ENCODE measurements at regions not wholly inside any gene's neighbourhood (a gene's known extent, or its start where the extent isn't known, plus 50 kb on each side); places are given as distances from the start of the nearest gene placed in this dataset.
"Not testable (repeated sequence)": the region's sequence is repeated elsewhere in the genome, so short reads cannot be mapped to it uniquely, and the experiment has no call there.

- H3K9ac ChIP-seq (ENCODE audit: low read length), result no peak overlapping the region
- H3K27me3 ChIP-seq (ENCODE audit: control insufficient read depth, insufficient read depth, low read length), result no peaks in the 10 kb centered on the region
- H3K27ac ChIP-seq (ENCODE audit: low read depth, low read length), result no peak overlapping the region
- H3K4me3 ChIP-seq (ENCODE audit: low read length), result no peak overlapping the region
- no peaks in the 10 kb centered on the region for H3K36me3 ChIP-seq (ENCODE audit: control insufficient read depth, insufficient read depth, low read length)
- H3K4me1 ChIP-seq (ENCODE audit: control insufficient read depth, insufficient read depth, low read length), result no peaks in the 10 kb centered on the region
Observed at GRCh38 chr11:39651857-39652461, 1807.5 kb downstream of the LRRC4C start.

- H3K9ac ChIP-seq (ENCODE audit: low read length), result no peak overlapping the region
- no peak overlapping the region for H3K27ac ChIP-seq (ENCODE audit: low read depth, low read length)
- no peaks in the 10 kb centered on the region for H3K4me1 ChIP-seq (ENCODE audit: control insufficient read depth, insufficient read depth, low read length)
- no peaks in the 10 kb centered on the region for H3K36me3 ChIP-seq (ENCODE audit: control insufficient read depth, insufficient read depth, low read length)
- no peaks in the 10 kb centered on the region for H3K27me3 ChIP-seq (ENCODE audit: control insufficient read depth, insufficient read depth, low read length)
- no peak overlapping the region for H3K4me3 ChIP-seq (ENCODE audit: low read length)
Observed at GRCh38 chr11:39641751-39642150, 1817.7 kb downstream of the LRRC4C start.

GRCh38 chr11:39630365-39630764 lies 1829.1 kb downstream of the LRRC4C start:
- H3K4me1 ChIP-seq (ENCODE audit: control insufficient read depth, insufficient read depth, low read length), result no peaks in the 10 kb centered on the region
- no peak overlapping the region for H3K9ac ChIP-seq (ENCODE audit: low read length)
- no peaks in the 10 kb centered on the region for H3K27me3 ChIP-seq (ENCODE audit: control insufficient read depth, insufficient read depth, low read length)
- H3K4me3 ChIP-seq (ENCODE audit: low read length), result no peak overlapping the region
- no peak overlapping the region for H3K27ac ChIP-seq (ENCODE audit: low read depth, low read length)
- H3K36me3 ChIP-seq (ENCODE audit: control insufficient read depth, insufficient read depth, low read length), result no peaks in the 10 kb centered on the region

- no peak overlapping the region for H3K4me3 ChIP-seq (ENCODE audit: low read length)
- H3K27me3 ChIP-seq (ENCODE audit: control insufficient read depth, insufficient read depth, low read length), result no peaks in the 10 kb centered on the region
- H3K9ac ChIP-seq (ENCODE audit: low read length), result no peak overlapping the region
- H3K27ac ChIP-seq (ENCODE audit: low read depth, low read length), result no peak overlapping the region
- H3K4me1 ChIP-seq (ENCODE audit: control insufficient read depth, insufficient read depth, low read length), result no peaks in the 10 kb centered on the region
- no peaks in the 10 kb centered on the region for H3K36me3 ChIP-seq (ENCODE audit: control insufficient read depth, insufficient read depth, low read length)
Observed at GRCh38 chr11:39628311-39628710, 1831.1 kb downstream of the LRRC4C start.

GRCh38 chr11:39620309-39620708 lies 1839.1 kb downstream of the LRRC4C start:
- H3K9ac ChIP-seq (ENCODE audit: low read length); H3K36me3 ChIP-seq (ENCODE audit: control insufficient read depth, insufficient read depth, low read length); H3K27me3 ChIP-seq (ENCODE audit: control insufficient read depth, insufficient read depth, low read length); H3K4me1 ChIP-seq (ENCODE audit: control insufficient read depth, insufficient read depth, low read length); H3K4me3 ChIP-seq (ENCODE audit: low read length); H3K27ac ChIP-seq (ENCODE audit: low read depth, low read length): not testable (repeated sequence)

GRCh38 chr11:39617971-39618370 lies 1841.5 kb downstream of the LRRC4C start:
- Histone ChIP-seq H3K27ac (ENCODE audit: low read depth, low read length) (no peak overlapping the region), H3K4me1 (ENCODE audit: control insufficient read depth, insufficient read depth, low read length) (no peaks in the 10 kb centered on the region), H3K36me3 (ENCODE audit: control insufficient read depth, insufficient read depth, low read length) (no peaks in the 10 kb centered on the region), H3K4me3 (ENCODE audit: low read length) (no peak overlapping the region), H3K9ac (ENCODE audit: low read length) (no peak overlapping the region), H3K27me3 (ENCODE audit: control insufficient read depth, insufficient read depth, low read length) (no peaks in the 10 kb centered on the region)

- Histone ChIP-seq H3K27ac (ENCODE audit: low read depth, low read length) (no peak overlapping the region), H3K4me3 (ENCODE audit: low read length) (no peak overlapping the region), H3K27me3 (ENCODE audit: control insufficient read depth, insufficient read depth, low read length) (no peaks in the 10 kb centered on the region), H3K9ac (ENCODE audit: low read length) (no peak overlapping the region), H3K4me1 (ENCODE audit: control insufficient read depth, insufficient read depth, low read length) (no peaks in the 10 kb centered on the region), H3K36me3 (ENCODE audit: control insufficient read depth, insufficient read depth, low read length) (no peaks in the 10 kb centered on the region)
Observed at GRCh38 chr11:39589391-39589790, 1870.1 kb downstream of the LRRC4C start.

- Histone ChIP-seq H3K36me3 (ENCODE audit: control insufficient read depth, insufficient read depth, low read length) (no peaks in the 10 kb centered on the region), H3K27me3 (ENCODE audit: control insufficient read depth, insufficient read depth, low read length) (no peaks in the 10 kb centered on the region), H3K9ac (ENCODE audit: low read length) (no peak overlapping the region), H3K4me1 (ENCODE audit: control insufficient read depth, insufficient read depth, low read length) (no peaks in the 10 kb centered on the region), H3K4me3 (ENCODE audit: low read length) (no peak overlapping the region), H3K27ac (ENCODE audit: low read depth, low read length) (no peak overlapping the region)
Observed at GRCh38 chr11:39586036-39586435, 1873.4 kb downstream of the LRRC4C start.

GRCh38 chr11:39571081-39571480 lies 1888.4 kb downstream of the LRRC4C start:
- no peaks in the 10 kb centered on the region for H3K4me1 ChIP-seq (ENCODE audit: control insufficient read depth, insufficient read depth, low read length)
- no peak overlapping the region for H3K9ac ChIP-seq (ENCODE audit: low read length)
- no peaks in the 10 kb centered on the region for H3K36me3 ChIP-seq (ENCODE audit: control insufficient read depth, insufficient read depth, low read length)
- H3K27ac ChIP-seq (ENCODE audit: low read depth, low read length), result no peak overlapping the region
- no peak overlapping the region for H3K4me3 ChIP-seq (ENCODE audit: low read length)
- no peaks in the 10 kb centered on the region for H3K27me3 ChIP-seq (ENCODE audit: control insufficient read depth, insufficient read depth, low read length)

- Histone ChIP-seq H3K27ac (ENCODE audit: low read depth, low read length) (no peak overlapping the region), H3K27me3 (ENCODE audit: control insufficient read depth, insufficient read depth, low read length) (no peaks in the 10 kb centered on the region), H3K36me3 (ENCODE audit: control insufficient read depth, insufficient read depth, low read length) (no peaks in the 10 kb centered on the region), H3K4me3 (ENCODE audit: low read length) (no peak overlapping the region), H3K9ac (ENCODE audit: low read length) (no peak overlapping the region), H3K4me1 (ENCODE audit: control insufficient read depth, insufficient read depth, low read length) (no peaks in the 10 kb centered on the region)
Observed at GRCh38 chr11:39570526-39570925, 1888.9 kb downstream of the LRRC4C start.

GRCh38 chr11:39569789-39570188 lies 1889.7 kb downstream of the LRRC4C start:
- Histone ChIP-seq H3K4me1 (ENCODE audit: control insufficient read depth, insufficient read depth, low read length) (no peaks in the 10 kb centered on the region), H3K27ac (ENCODE audit: low read depth, low read length) (no peak overlapping the region), H3K27me3 (ENCODE audit: control insufficient read depth, insufficient read depth, low read length) (no peaks in the 10 kb centered on the region), H3K4me3 (ENCODE audit: low read length) (no peak overlapping the region), H3K36me3 (ENCODE audit: control insufficient read depth, insufficient read depth, low read length) (no peaks in the 10 kb centered on the region), H3K9ac (ENCODE audit: low read length) (no peak overlapping the region)

- no peak overlapping the region for H3K9ac ChIP-seq (ENCODE audit: low read length)
- no peak overlapping the region for H3K27ac ChIP-seq (ENCODE audit: low read depth, low read length)
- H3K4me3 ChIP-seq (ENCODE audit: low read length), result no peak overlapping the region
- H3K27me3 ChIP-seq (ENCODE audit: control insufficient read depth, insufficient read depth, low read length), result no peaks in the 10 kb centered on the region
- no peaks in the 10 kb centered on the region for H3K36me3 ChIP-seq (ENCODE audit: control insufficient read depth, insufficient read depth, low read length)
- no peaks in the 10 kb centered on the region for H3K4me1 ChIP-seq (ENCODE audit: control insufficient read depth, insufficient read depth, low read length)
Observed at GRCh38 chr11:39542460-39542859, 1917.0 kb downstream of the LRRC4C start.

GRCh38 chr11:39541945-39542351 lies 1917.5 kb downstream of the LRRC4C start:
- no peak overlapping the region for H3K4me3 ChIP-seq (ENCODE audit: low read length)
- H3K27me3 ChIP-seq (ENCODE audit: control insufficient read depth, insufficient read depth, low read length), result no peaks in the 10 kb centered on the region
- H3K4me1 ChIP-seq (ENCODE audit: control insufficient read depth, insufficient read depth, low read length), result no peaks in the 10 kb centered on the region
- no peaks in the 10 kb centered on the region for H3K36me3 ChIP-seq (ENCODE audit: control insufficient read depth, insufficient read depth, low read length)
- no peak overlapping the region for H3K27ac ChIP-seq (ENCODE audit: low read depth, low read length)
- no peak overlapping the region for H3K9ac ChIP-seq (ENCODE audit: low read length)

Measured in rectal smooth muscle tissue (tissue), 1 donor.